ENCODE measurements at regions not wholly inside any gene's neighbourhood (a gene's known extent, or its start where the extent isn't known, plus 50 kb on each side); places are given as distances from the start of the nearest gene placed in this dataset.

DNA sequence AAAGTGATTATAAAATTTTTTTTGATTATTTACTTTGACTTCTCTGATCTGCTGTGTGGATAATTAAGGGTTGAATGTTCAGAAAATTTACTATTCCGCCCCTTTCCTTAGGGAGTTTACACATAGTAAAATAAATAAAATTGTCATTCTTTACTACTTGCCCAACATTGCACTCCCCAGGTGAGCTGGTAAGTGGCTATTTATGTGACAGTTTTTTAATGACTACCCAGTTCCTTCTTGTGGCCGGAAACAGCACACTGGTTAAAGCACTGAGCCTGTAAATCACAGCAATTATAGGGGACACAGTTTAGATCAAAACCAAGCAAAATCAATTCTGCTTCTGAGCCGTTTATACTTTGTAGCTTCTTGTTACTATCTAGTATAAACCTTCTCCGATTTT, 158.1 kb downstream of the FHIP1A start:
- Histone ChIP-seq H3K9ac (ENCODE audit: low read length) (no peak overlapping the region), H3K4me2 (ENCODE audit: low read length) (no peak overlapping the region), H3K36me3 (ENCODE audit: insufficient read depth, low read length) (no peaks in the 10 kb centered on the region), H4K20me1 (ENCODE audit: insufficient read depth, low read length) (no peaks in the 10 kb centered on the region), H3K9me3 (ENCODE audit: insufficient read depth, low read depth, low read length) (no peaks in the 10 kb centered on the region), H2AFZ (ENCODE audit: low read depth, low read length) (no peak overlapping the region), H3K4me3 (ENCODE audit: insufficient read depth, low read depth, low read length) (no peak overlapping the region), H3K79me2 (ENCODE audit: insufficient read depth, low read length) (no peaks in the 10 kb centered on the region), H3K27ac (ENCODE audit: low read depth, low read length) (no peak overlapping the region), H3K4me1 (ENCODE audit: insufficient read depth, low read length) (no peaks in the 10 kb centered on the region), H3K27me3 (ENCODE audit: insufficient read depth, low read length) (no peaks in the 10 kb centered on the region)
- no peak overlapping the region for H3K27ac Mint-ChIP-seq (ENCODE audit: unreplicated experiment)
- no peaks in the 10 kb centered on the region for H3K27me3 Mint-ChIP-seq (ENCODE audit: low read depth, unreplicated experiment)
- H3K4me3 Mint-ChIP-seq (ENCODE audit: unreplicated experiment) = no peak overlapping the region
- H3K9me3 Mint-ChIP-seq (ENCODE audit: unreplicated experiment) = no peaks in the 10 kb centered on the region
- TF ChIP-seq, protein P1, sequence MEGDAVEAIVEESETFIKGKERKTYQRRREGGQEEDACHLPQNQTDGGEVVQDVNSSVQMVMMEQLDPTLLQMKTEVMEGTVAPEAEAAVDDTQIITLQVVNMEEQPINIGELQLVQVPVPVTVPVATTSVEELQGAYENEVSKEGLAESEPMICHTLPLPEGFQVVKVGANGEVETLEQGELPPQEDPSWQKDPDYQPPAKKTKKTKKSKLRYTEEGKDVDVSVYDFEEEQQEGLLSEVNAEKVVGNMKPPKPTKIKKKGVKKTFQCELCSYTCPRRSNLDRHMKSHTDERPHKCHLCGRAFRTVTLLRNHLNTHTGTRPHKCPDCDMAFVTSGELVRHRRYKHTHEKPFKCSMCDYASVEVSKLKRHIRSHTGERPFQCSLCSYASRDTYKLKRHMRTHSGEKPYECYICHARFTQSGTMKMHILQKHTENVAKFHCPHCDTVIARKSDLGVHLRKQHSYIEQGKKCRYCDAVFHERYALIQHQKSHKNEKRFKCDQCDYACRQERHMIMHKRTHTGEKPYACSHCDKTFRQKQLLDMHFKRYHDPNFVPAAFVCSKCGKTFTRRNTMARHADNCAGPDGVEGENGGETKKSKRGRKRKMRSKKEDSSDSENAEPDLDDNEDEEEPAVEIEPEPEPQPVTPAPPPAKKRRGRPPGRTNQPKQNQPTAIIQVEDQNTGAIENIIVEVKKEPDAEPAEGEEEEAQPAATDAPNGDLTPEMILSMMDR (IDR thresholded peaks at IDR 0.05; ENCODE audit: insufficient read depth, low read depth, low read length) = no peak
- TF ChIP-seq EZH2 (IDR thresholded peaks at IDR 0.05; ENCODE audit: insufficient read depth, low read length) = no peak
- H3K36me3 Mint-ChIP-seq (ENCODE audit: low read depth, unreplicated experiment) = no peaks in the 10 kb centered on the region
- DNase-seq (ENCODE audit: low read depth) = no peak
- no peaks in the 10 kb centered on the region for H3K4me1 Mint-ChIP-seq (ENCODE audit: low read depth, unreplicated experiment)
- FAIRE-seq = no peak

DNA sequence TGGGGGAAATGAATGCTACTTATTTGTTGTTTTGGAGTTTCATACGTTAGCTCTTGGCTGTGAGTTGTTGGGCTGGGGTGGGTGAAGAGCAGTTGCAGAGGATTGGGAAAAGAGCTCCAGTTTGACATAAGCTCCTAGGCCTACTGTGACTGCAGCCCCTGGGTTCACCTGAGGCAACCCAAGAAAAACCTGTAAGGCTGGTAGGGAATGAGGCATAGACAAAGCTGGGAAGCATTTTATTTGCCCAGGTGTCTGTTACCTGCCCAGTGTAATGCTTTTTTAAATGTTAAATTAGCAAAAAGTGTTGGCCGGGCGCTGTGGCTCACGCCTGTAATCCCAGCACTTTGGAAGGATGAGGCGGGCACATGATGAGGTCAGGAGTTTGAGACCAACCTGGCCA, 160.0 kb downstream of the FHIP1A start:
- Histone ChIP-seq H3K4me3 (ENCODE audit: insufficient read depth, low read depth, low read length) (no peak overlapping the region), H3K27me3 (ENCODE audit: insufficient read depth, low read length) (no peaks in the 10 kb centered on the region), H3K4me2 (ENCODE audit: low read length) (no peak overlapping the region), H3K9me3 (ENCODE audit: insufficient read depth, low read depth, low read length) (no peaks in the 10 kb centered on the region), H3K79me2 (ENCODE audit: insufficient read depth, low read length) (no peaks in the 10 kb centered on the region), H3K9ac (ENCODE audit: low read length) (no peak overlapping the region), H3K4me1 (ENCODE audit: insufficient read depth, low read length) (no peaks in the 10 kb centered on the region), H3K27ac (ENCODE audit: low read depth, low read length) (no peak overlapping the region), H3K36me3 (ENCODE audit: insufficient read depth, low read length) (no peaks in the 10 kb centered on the region), H4K20me1 (ENCODE audit: insufficient read depth, low read length) (no peaks in the 10 kb centered on the region), H2AFZ (ENCODE audit: low read depth, low read length) (no peak overlapping the region)
- no peak for TF ChIP-seq EZH2 (IDR thresholded peaks at IDR 0.05; ENCODE audit: insufficient read depth, low read length)
- TF ChIP-seq, protein P1 (IDR thresholded peaks at IDR 0.05; ENCODE audit: insufficient read depth, low read depth, low read length) = no peak
- DNase-seq (ENCODE audit: low read depth) (no peak), FAIRE-seq (no peak)
- Mint-ChIP-seq H3K27ac (ENCODE audit: unreplicated experiment) (no peak overlapping the region), H3K27me3 (ENCODE audit: low read depth, unreplicated experiment) (no peaks in the 10 kb centered on the region), H3K9me3 (ENCODE audit: unreplicated experiment) (no peaks in the 10 kb centered on the region), H3K4me1 (ENCODE audit: low read depth, unreplicated experiment) (no peaks in the 10 kb centered on the region), H3K36me3 (ENCODE audit: low read depth, unreplicated experiment) (no peaks in the 10 kb centered on the region), H3K4me3 (ENCODE audit: unreplicated experiment) (no peak overlapping the region)

- FAIRE-seq (no peak), DNase-seq (ENCODE audit: low read depth) (no peak)
- no peak overlapping the region for H2AFZ ChIP-seq (ENCODE audit: low read depth, low read length)
- H3K9me3 ChIP-seq (ENCODE audit: insufficient read depth, low read depth, low read length) = no peaks in the 10 kb centered on the region
- no peaks in the 10 kb centered on the region for H3K79me2 ChIP-seq (ENCODE audit: insufficient read depth, low read length)
- H3K4me3 ChIP-seq (ENCODE audit: insufficient read depth, low read depth, low read length) = no peak overlapping the region
- Mint-ChIP-seq H3K9me3 (ENCODE audit: unreplicated experiment) (no peaks in the 10 kb centered on the region), H3K27me3 (ENCODE audit: low read depth, unreplicated experiment) (no peaks in the 10 kb centered on the region), H3K27ac (ENCODE audit: unreplicated experiment) (no peak overlapping the region), H3K36me3 (ENCODE audit: low read depth, unreplicated experiment) (no peaks in the 10 kb centered on the region), H3K4me3 (ENCODE audit: unreplicated experiment) (no peak overlapping the region), H3K4me1 (ENCODE audit: low read depth, unreplicated experiment) (no peaks in the 10 kb centered on the region)
- H3K27me3 ChIP-seq (ENCODE audit: insufficient read depth, low read length) = no peaks in the 10 kb centered on the region
- no peaks in the 10 kb centered on the region for H3K36me3 ChIP-seq (ENCODE audit: insufficient read depth, low read length)
- no peaks in the 10 kb centered on the region for H4K20me1 ChIP-seq (ENCODE audit: insufficient read depth, low read length)
- no peaks in the 10 kb centered on the region for H3K4me1 ChIP-seq (ENCODE audit: insufficient read depth, low read length)
- no peak overlapping the region for H3K9ac ChIP-seq (ENCODE audit: low read length)
- TF ChIP-seq EZH2 (IDR thresholded peaks at IDR 0.05; ENCODE audit: insufficient read depth, low read length) = no peak
- TF ChIP-seq, protein P1 (IDR thresholded peaks at IDR 0.05; ENCODE audit: insufficient read depth, low read depth, low read length) = no peak
- H3K4me2 ChIP-seq (ENCODE audit: low read length) = no peak overlapping the region
- H3K27ac ChIP-seq (ENCODE audit: low read depth, low read length) = no peak overlapping the region
These were observed 160.7 kb downstream of the FHIP1A start for GRCh38 chr4:151569650-151570049.

Measured in astrocyte (in vitro differentiated cells and primary cell).